Mesodermal cell (in vitro differentiated cells): ENCODE measurements at regions not wholly inside any gene's neighbourhood (a gene's known extent, or its start where the extent isn't known, plus 50 kb on each side); places are given as distances from the start of the nearest gene placed in this dataset.

Experiments
- H3K27ac ChIP-seq: 2 replicates; pipeline ENCODE4 v1.7.0; 2013; ENCODE audit warnings: mild to moderate bottlenecking, low read depth, low read length, moderate library complexity; ENCODE audit not compliant: severe bottlenecking
- H3K36me3 ChIP-seq: 2 replicates; pipeline ENCODE4 v1.7.1; 2013; ENCODE audit warnings: mild to moderate bottlenecking, low read length, moderate library complexity; ENCODE audit not compliant: control insufficient read depth, insufficient read depth
- H3K4me1 ChIP-seq: one replicate; pipeline ENCODE4 v1.7.1; 2013; ENCODE audit warnings: mild to moderate bottlenecking, low read length; ENCODE audit not compliant: insufficient read depth, control insufficient read depth, poor library complexity, severe bottlenecking
- H3K4me3 ChIP-seq: 2 replicates; pipeline ENCODE4 v1.7.0; 2013; ENCODE audit warnings: low read length, control low read depth, mild to moderate bottlenecking; ENCODE audit not compliant: insufficient read depth, poor library complexity, severe bottlenecking; ENCODE audit errors: extremely low read depth
- H3K9me3 ChIP-seq: 2 replicates; pipeline ENCODE4 v1.7.1; 2013; ENCODE audit warnings: mild to moderate bottlenecking, low read length, moderate library complexity; ENCODE audit not compliant: control insufficient read depth
- WGBS, 2 experiments: methylation state at CpG; one replicate each; pipeline ENCODE4 v1.1.5; 2013; ENCODE audit warnings: missing lambda C conversion rate in 2 of 2; ENCODE audit not compliant: insufficient coverage in 2 of 2; 5-methylcytosine and 5-hydroxymethylcytosine counted together

DNA sequence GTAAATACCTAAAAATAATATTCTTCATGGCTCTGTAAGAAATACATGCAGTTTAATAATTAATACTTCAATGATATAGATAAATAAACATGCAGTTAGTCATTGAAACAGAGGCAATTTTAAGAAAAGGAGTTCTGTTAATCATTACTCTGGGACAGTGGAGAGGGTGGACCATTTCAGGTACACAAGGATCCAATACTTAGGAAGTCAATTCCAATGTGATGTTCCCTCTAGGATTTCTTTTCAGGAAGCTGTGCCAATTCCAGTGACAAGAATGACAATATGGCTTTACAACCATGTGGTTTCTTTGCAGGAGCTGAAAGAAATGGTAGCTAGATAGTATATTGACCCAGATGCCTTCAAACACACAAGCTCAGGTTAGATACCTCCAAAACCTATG, 175.8 kb upstream of the NETO1 start:
- H3K9me3 ChIP-seq: no peaks in the 10 kb centered on the region
- H3K36me3 ChIP-seq: no peaks in the 10 kb centered on the region
- H3K4me1 ChIP-seq: no peaks in the 10 kb centered on the region
- H3K4me3 ChIP-seq: no peak overlapping the region
- H3K27ac ChIP-seq: no peak overlapping the region

DNA sequence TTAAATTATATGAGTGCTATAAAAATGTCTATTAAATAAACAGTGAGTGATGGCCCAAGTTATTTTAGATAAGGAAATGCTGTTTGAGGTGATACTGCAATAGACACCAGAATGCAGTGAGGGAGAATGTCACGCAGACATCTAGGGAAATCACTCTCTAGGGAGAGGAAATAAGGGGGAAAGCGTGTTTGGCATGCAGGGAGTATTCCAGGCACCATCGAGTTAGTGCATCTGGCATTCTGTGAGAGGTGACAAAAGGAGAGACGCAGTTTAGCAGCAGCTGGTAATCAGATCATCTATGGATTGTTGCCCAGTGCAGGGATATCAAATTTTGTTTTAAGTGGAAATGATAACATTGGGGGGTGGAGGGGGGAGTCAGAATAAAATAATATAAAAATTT, 175.4 kb upstream of the NETO1 start:
- no peak overlapping the region for H3K4me3 ChIP-seq
- WGBS, 2 experiments: 75 to 96% methylated on average over 3 to 4 of the region's 4 CpGs

DNA sequence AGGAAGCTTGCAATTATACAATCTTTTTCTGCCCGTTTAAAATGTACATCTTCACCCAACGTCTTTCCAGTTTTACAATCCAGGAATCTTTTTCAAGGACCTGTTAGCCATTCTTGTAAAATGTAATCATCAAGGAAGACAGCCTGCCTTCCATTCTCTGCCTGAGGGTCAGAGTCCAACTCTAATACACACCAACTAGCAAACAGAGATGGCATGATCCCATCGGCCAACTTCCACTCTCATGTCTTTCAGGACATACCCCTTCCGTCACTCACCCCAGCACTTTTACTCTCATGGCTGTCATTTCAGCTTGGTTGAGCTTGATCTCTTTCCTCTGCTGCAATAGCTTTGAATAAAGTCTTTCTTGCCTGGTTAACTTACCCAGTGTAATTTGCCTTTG, 172.5 kb upstream of the NETO1 start:
- Histone ChIP-seq H3K27ac (no peak overlapping the region), H3K36me3 (no peaks in the 10 kb centered on the region), H3K4me1 (no peaks in the 10 kb centered on the region), H3K9me3 (no peaks in the 10 kb centered on the region), H3K4me3 (no peak overlapping the region)
- 76 to 90% methylated on average over 4 of the region's 4 CpGs for WGBS, 2 experiments

More for the DNA sequence above, 175.4 kb upstream of the NETO1 start:
- Histone ChIP-seq H3K4me1 (no peaks in the 10 kb centered on the region), H3K36me3 (no peaks in the 10 kb centered on the region), H3K9me3 (no peaks in the 10 kb centered on the region), H3K27ac (no peak overlapping the region)

DNA sequence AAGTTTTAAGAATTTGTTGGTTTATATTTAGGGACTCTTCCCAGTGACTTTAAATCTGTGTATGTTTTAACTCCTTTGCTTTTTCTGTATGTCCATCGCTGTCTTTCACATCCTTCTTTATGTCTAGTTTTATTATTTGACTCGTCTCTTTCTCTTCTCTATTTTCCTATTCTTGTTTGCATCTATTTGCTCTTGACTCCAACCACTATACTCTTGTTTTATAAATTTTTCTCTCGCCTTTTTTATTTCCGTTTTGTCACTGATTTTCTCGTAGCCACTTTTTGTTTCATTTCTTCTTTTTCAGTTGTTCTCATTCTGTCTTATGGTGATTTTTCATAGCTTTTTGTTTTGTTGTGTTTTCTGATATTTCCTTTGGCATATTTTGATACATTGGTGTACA, 170.5 kb upstream of the NETO1 start:
- Histone ChIP-seq H3K4me1 (no peaks in the 10 kb centered on the region), H3K9me3 (no peaks in the 10 kb centered on the region), H3K4me3 (no peak overlapping the region), H3K27ac (no peak overlapping the region), H3K36me3 (no peaks in the 10 kb centered on the region)
- WGBS, 2 experiments: 82 to 91% methylated on average over 2 to 4 of the region's 5 CpGs

DNA sequence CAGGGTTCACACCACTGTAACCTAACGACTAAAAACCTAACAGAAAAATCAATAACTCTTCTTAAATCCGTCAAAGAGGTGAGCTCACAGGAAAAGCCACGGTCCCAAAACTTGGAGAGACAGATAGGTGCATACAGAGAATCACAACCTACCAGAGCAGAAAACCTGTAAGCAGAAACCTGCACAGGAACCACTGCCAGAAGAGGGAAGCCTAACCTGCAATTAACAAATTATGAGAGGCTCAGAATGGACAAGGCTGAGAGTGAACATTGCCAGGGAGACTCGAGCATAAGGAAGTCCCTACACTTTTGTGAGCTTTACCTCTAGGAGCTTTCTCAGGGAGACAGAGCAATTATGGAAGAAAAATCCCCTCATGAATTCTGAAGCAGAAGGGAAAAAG, 156.2 kb upstream of the NETO1 start:
- Histone ChIP-seq H3K4me3 (no peak overlapping the region), H3K4me1 (no peaks in the 10 kb centered on the region), H3K36me3 (no peaks in the 10 kb centered on the region), H3K27ac (no peak overlapping the region), H3K9me3 (no peaks in the 10 kb centered on the region)
- WGBS, 2 experiments: 54 to 86% methylated on average over 2 to 3 of the region's 4 CpGs

DNA sequence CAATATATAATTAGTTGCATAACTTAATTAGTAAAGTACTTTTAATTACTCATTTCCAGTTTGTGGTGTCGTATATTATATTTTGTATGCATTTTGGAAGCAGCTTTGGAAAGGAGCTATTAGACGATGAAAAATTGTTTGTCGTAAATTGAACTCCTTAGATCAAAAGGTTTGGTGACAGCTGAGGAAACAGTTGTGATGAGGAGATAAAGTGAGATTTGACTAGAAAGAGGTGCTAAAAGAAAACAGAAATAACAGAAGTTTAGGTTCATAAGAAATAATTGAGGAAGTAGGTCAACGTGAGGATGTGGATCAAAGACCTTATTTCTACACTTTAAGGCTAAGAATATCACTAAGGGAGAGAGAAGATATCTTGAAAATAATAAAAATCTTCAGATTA, 141.9 kb upstream of the NETO1 start:
- no peak overlapping the region for H3K4me3 ChIP-seq
- H3K4me1 ChIP-seq: no peaks in the 10 kb centered on the region
- 95 to 96% methylated on average over 2 to 3 of the region's 4 CpGs for WGBS, 2 experiments
- H3K27ac ChIP-seq: no peak overlapping the region
- H3K36me3 ChIP-seq: no peaks in the 10 kb centered on the region
- H3K9me3 ChIP-seq: no peaks in the 10 kb centered on the region

DNA sequence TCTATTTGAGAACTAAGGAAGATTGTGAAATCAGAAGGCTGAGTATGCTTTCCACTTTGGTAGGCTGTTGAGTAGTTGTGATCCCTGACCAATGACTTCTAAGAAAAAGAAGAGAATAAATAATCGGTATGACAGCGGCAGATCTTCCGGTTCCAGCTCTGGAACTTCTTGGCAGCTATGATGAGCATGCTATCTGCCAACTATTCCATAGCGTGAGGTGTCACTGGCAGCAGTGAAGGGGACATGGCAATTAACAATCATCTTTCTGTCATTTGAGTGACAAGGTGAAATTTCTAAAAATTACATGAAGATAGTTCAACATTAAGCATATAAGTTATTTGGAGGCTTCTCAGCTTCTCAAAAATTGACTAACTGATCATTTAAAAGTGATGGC, 140.1 kb upstream of the NETO1 start:
- no peak overlapping the region for H3K27ac ChIP-seq
- WGBS, 2 experiments: 97% methylated on average over 3 of the region's 4 CpGs; no CpG with 5 or more reads in 1 of the 2 experiments
- H3K9me3 ChIP-seq: no peaks in the 10 kb centered on the region
- H3K4me3 ChIP-seq: no peak overlapping the region
- no peaks in the 10 kb centered on the region for H3K36me3 ChIP-seq
- H3K4me1 ChIP-seq: no peaks in the 10 kb centered on the region

DNA sequence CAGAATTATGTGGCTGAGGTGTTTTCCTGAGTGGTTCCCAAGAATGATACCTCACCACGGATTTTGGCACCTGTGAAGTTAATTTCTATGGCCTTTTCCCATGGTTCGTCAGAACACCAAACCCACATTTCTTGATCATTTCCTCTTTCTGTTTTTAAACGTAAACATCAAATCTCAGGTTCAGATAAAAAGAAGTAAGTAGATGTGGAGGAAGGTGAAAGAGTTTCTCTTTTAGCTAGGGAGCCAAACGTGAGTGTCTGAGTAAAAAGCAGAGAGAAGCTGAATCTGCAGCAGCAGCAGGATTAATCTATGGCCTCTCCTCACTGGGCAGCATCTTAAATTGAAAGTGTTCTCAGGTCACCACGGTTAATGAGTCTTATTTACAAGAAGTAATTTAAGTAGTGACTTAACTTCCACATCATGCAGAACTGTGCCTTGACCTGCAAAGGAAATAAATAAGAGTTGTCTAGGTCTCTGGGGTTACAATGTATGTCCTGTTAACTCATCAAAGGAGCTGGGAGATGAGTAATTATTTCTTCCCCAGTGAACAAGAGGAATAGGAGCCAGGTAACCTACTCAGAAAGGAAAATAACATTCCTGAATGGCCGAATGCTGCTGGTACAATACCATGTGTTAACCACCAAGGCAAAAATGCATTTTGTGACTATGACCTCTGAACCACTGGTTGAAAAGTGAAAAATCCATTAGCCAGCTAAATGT, 139.6 kb upstream of the NETO1 start:
- no peak overlapping the region for H3K27ac ChIP-seq
- no peaks in the 10 kb centered on the region for H3K4me1 ChIP-seq
- no peaks in the 10 kb centered on the region for H3K36me3 ChIP-seq
- no peak overlapping the region for H3K4me3 ChIP-seq
- 82 to 88% methylated on average over 1 to 2 of the region's 6 CpGs for WGBS, 2 experiments
- H3K9me3 ChIP-seq: no peaks in the 10 kb centered on the region

DNA sequence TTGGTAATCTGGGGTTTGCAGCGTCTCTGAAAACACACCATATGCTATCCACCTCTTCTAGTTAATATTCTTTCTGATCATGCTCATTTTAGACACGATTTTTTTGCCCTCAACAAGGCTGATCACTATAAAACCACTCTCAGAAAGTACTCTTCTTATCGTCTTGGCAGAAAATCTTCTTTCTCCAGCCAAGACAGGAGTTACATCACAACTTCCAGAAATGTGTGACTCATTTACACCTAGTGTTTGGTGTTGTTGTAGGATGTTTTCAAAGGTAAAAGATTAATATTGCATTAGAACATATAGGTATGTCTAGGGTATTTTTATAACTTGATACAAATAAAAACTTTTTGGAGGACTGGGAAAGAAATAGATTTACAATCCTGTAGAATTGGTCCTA, 138.5 kb upstream of the NETO1 start:
- Histone ChIP-seq H3K4me1 (no peaks in the 10 kb centered on the region), H3K36me3 (no peaks in the 10 kb centered on the region), H3K4me3 (no peak overlapping the region), H3K27ac (no peak overlapping the region), H3K9me3 (no peaks in the 10 kb centered on the region)
- WGBS, 2 experiments: 50 to 63% methylated on average over 1 of the region's 3 CpGs

DNA sequence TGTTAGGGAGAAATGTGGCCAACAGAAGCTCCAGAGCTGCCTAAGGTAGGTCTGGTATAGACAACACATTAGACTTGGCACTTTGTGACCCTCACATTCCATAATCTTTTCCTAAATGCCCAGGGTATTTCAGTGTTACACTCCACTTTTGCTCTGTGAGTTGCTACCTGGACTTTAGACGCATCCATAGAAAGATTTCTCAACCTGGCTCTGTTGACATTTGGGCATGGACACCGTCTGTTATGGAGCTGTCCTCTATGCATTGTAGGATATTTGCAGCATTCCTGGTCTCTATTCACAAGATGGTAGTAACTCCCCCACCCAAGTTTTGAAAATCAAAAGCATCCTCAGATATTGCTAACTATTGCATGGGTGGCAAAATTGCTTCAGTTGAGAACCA, 136.5 kb upstream of the NETO1 start:
- Histone ChIP-seq H3K4me1 (no peaks in the 10 kb centered on the region), H3K9me3 (no peaks in the 10 kb centered on the region), H3K4me3 (no peak overlapping the region), H3K27ac (no peak overlapping the region), H3K36me3 (no peaks in the 10 kb centered on the region)
- 75 to 100% methylated on average over 2 of the region's 2 CpGs for WGBS, 2 experiments

DNA sequence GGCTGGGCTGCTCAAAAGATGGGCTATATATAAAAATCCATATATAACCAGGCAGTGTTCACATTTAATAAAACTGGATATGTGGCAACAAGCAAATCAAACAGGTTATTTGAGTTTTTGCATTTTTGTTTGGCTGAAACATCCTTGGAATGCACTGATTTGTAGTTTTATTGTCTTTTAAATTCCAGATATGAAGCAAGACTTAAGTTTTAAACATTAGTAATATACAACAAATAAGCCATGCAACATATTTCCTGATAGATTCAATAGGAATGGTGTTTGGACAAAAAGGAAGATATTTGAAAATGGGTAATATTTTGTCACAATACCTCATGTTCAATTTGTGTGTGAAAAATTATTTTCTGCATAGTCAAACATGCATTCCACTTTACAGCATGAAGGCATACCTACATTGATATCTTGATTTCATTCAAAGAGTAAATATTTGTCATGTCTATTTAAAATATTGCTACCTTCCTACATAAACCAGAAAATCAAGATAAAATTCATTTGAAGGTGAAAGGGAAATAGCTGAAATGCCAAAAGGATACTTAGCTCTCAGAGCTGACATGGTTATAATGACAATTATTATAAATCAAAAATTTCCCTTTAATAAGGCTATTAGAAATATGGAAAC, 132.3 kb upstream of the NETO1 start:
- Histone ChIP-seq H3K4me3 (no peak overlapping the region), H3K4me1 (no peaks in the 10 kb centered on the region), H3K9me3 (no peaks in the 10 kb centered on the region), H3K36me3 (no peaks in the 10 kb centered on the region), H3K27ac (no peak overlapping the region)
